Transverse colon (tissue), 4 donors: ENCODE measurements at regions not wholly inside any gene's neighbourhood (a gene's known extent, or its start where the extent isn't known, plus 50 kb on each side); places are given as distances from the start of the nearest gene placed in this dataset.

Experiments
- CTCF ChIP-seq, 5 experiments: fragments of 200-600 bp in 3 of 5; fragments of 450-650 bp in 2 of 5; sonication (generic) in 3 of 5; IDR thresholded peaks; 1 replicate in 2 of 5; 2 replicates in 3 of 5; pipeline ENCODE4 v1.5.1; 2016 to 2017; ENCODE audit warnings: antibody characterized with exemption in 5 of 5, inconsistent platforms in 3 of 5, mild to moderate bottlenecking in 2 of 5, moderate library complexity in 1 of 5
- EP300 ChIP-seq: sonication (generic); formaldehyde crosslinking; IDR thresholded peaks from one replicate; pipeline ENCODE4 v1.6.1; 2017; ENCODE audit warnings: antibody characterized with exemption, low read depth
- POLR2A ChIP-seq: fragments of 450-650 bp; IDR thresholded peaks from one replicate; pipeline ENCODE4 v1.6.1; 2016; ENCODE audit warnings: antibody characterized with exemption, mild to moderate bottlenecking, moderate library complexity
- POLR2AphosphoS5 ChIP-seq, 3 donors: sonication (generic); formaldehyde crosslinking; IDR thresholded peaks; one replicate each; pipeline ENCODE4 v1.6.1; 2016; ENCODE audit warnings: antibody characterized with exemption in 3 of 3

GRCh38 chr10:10911471-10911921 lies 106.2 kb upstream of the CELF2 start:
- TF ChIP-seq CTCF (IDR thresholded peaks at IDR 0.05) (no peak), EP300 (no peak), POLR2A (no peak), POLR2AphosphoS5 (IDR thresholded peaks at IDR 0.05) (peak; percentile 11 to 72 (median 57))
